ENCODE measurements at regions not wholly inside any gene's neighbourhood (a gene's known extent, or its start where the extent isn't known, plus 50 kb on each side); places are given as distances from the start of the nearest gene placed in this dataset.

DNA sequence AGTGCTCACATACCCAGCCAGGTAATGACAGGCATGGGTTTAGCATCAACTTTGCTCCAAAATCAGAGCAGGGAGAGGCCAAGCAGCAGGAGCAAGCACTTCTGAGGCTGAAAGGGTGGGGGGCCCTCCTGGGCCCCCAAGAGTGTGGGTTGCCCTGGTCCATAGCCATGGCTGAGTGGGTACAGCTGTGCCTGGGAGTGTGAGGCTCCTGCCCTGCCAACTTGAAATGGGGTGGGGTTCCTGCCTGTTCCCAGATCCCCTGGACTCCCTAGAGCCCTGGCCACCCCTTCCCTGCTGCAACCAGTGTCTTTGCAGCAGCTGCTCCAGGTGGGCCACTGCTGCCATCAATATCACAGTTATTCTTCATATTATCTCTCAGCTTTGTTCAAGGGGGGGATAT lies 1224.2 kb upstream of the GJE1 start:
- TF ChIP-seq, protein P1, sequence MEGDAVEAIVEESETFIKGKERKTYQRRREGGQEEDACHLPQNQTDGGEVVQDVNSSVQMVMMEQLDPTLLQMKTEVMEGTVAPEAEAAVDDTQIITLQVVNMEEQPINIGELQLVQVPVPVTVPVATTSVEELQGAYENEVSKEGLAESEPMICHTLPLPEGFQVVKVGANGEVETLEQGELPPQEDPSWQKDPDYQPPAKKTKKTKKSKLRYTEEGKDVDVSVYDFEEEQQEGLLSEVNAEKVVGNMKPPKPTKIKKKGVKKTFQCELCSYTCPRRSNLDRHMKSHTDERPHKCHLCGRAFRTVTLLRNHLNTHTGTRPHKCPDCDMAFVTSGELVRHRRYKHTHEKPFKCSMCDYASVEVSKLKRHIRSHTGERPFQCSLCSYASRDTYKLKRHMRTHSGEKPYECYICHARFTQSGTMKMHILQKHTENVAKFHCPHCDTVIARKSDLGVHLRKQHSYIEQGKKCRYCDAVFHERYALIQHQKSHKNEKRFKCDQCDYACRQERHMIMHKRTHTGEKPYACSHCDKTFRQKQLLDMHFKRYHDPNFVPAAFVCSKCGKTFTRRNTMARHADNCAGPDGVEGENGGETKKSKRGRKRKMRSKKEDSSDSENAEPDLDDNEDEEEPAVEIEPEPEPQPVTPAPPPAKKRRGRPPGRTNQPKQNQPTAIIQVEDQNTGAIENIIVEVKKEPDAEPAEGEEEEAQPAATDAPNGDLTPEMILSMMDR (IDR thresholded peaks at IDR 0.05): no peak
- no peak for TF ChIP-seq POLR2A (IDR thresholded peaks at IDR 0.05)
